NCI-H2081 treated with DMSO at 0.1 percent for 48 hours (cell line): ENCODE measurements at regions not wholly inside any gene's neighbourhood (a gene's known extent, or its start where the extent isn't known, plus 50 kb on each side); places are given as distances from the start of the nearest gene placed in this dataset.

Experiments used
- DNase-seq: peaks from one replicate; lab custom pipeline; 2025; lab: John Stamatoyannopoulos, UW

DNA sequence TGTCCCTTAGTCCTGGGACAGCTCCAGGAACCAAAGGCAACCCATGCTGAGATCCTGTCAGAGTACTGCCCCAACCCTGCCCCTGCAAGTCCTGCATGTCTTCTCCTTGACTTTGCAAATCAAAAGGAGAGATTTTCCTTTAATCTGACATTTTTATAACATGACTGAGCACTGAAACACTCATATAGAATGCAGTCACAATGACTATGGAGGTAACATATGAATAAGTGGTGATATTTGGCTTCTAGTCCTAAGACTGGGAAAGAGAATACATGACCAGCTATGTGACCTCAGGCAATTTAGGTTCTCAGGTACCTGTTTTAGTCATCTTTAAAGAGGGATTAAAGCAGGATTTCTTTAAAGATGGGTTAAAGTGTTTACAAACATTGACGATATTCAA is 941.6 kb upstream of the CDH8 start:
- no peak for DNase-seq

DNA sequence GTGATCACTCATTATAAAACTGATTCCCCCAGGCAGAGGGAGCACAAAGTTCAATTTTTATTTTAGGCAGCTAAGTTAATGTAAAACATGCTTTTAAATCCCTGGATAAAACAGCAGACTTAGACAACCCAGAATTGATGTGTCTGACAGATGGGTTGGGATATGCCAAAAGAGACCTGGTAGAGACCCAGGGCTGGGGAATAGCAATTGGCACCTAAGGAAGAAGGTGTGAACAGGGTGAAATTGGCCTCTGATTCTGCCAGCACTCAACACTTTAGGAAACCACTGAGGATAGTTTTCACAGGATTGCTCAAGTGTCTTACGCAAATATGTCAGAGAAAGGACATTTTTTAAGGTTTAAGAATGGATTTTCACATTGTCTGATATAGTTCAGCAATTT is 938.2 kb upstream of the CDH8 start:
- DNase-seq: no peak

GRCh38 chr16:62970851-62971250 is 934.6 kb upstream of the CDH8 start:
- DNase-seq: no peak

DNA sequence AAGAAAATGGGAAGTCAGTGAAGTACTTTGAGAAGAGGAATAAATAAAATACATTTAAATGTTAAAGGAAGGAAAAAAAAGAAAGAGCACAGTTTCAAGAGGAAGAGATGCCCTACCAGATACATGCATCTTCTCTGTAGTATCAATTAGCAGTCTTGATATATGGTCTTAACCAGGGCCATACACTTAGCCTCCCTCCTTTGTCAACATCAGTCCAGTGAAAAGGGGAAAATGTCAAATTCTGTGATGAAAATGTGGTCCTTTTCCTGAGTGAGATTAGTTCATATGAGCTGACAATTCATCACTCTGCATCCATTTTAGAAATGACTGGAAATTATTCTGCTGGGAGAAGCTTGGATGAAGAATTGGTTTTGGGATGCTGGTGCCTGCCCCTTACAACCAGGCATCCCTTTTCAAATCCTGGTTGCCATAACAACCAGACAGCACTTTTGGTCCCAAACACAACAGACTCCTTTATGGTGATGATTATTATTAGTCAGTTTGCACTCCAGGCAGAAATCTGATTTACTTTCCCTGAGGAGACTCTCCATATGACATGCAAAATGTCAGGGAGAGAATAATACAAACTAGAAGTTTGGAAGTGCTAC is 933.6 kb upstream of the CDH8 start:
- DNase-seq: no peak

DNA sequence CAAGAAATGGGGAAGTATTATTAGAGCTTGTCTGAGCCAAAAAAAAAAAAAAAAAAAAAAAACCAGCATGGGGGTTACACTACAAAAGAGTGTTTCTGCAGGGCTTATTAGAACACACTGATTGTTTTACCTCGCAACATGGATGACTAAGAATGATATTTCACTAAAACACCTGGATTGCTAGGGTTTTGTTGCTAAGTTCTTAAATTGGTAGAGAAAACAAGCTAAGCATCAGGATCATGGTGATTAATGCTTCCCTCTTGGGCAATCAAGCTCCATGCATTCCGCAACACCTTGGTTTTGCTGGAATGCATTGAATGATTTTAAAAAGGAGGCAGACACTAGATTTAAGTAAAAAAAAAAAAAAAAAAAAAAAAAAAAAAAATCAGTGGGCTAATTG is 931.4 kb upstream of the CDH8 start:
- DNase-seq: no peak

DNA sequence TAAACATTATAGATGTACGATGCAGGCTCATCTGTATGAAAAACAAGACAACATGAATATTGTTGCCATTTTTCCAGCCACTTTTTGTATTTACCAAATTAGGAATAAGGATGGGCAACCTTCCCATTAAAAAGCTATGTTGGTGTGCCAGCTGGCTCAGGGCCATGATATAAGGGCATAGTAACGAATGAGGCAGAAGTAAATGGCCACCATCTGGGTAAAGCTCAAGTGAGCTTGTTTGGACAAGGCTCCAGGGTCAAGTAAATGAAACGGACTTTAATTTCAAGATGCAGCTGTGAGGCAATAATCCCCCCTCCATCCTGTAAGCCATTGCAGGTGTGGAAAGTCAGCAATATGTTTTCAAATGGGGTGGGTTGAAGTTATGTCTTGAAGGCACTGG is 930.9 kb upstream of the CDH8 start:
- no peak for DNase-seq

GRCh38 chr16:62966626-62967025 is 930.4 kb upstream of the CDH8 start:
- no peak for DNase-seq

DNA sequence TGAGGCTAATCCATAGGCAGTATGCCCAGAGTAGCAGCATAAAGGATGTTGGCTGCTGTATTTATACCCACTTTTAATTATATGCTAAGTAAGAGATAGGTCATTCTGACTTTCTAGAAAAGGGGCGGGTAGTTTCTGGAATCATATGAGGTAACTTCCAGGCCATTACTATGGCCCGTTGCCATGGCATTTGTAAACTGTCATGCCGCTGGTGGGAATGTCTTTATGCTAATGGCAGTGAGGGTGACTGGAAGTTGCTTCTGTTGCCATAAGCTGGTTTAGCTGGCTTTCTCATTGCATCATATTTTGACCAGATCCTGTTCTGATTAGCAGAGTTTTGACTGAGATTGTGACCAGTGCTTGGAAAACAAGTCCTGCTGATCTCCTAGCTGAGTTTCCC is 929.6 kb upstream of the CDH8 start:
- no peak for DNase-seq

DNA sequence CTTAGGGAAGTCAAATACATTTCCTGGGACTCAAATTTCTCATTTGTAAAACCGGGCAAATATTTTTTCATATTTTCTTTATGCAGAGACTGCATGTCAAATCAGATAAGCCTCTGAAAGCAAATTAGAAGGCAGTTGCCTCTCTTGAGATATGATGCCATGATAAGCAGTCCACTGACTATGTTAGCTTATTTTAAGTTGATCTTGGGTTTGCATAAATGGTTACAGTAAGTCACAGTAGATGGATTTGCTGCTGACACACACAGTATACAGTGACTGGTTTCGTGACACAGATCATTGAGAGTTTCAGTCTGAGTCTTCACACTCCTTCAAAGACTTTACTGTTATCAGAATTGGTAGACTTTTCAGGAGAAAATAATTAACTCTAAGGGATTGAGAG is 927.6 kb upstream of the CDH8 start:
- no peak for DNase-seq

DNA sequence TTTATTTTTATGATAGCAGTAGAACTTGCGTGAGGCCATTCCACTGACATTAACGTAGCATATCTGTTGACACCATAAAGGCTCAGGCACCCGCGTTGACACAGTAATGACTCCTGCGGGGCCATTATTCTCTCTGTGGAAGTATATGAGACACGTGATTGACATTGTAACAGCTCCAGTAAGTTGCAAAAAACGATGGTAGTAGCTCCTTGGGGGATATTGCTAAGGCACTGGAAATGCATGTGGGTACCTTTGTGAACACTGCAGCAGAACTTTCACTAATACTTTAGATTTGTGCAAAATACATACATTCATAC is 918.8 kb upstream of the CDH8 start:
- DNase-seq: no peak

GRCh38 chr16:62954144-62955032 is 918.1 kb upstream of the CDH8 start:
- DNase-seq: no peak

- DNase-seq: no peak
These were observed 914.1 kb upstream of the CDH8 start for GRCh38 chr16:62950351-62950750.

DNA sequence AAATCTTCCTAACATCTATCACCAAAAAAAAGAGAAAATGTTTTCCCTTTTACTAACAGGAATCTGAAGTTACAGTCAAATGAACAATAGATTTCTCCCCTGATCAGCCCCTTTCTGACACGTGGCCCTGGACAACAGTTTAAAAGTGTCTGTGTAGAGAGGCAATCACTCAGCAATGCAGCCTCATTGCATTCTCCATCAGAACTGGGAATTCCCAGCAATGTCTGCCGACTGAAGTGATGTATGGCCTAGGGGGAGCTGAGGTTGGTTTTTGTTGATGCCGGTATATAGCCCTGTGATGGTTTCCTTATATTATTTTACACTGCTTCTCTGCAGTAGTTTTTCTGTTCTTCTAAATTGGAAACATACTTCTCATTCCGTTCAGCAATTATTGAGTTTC is 904.3 kb upstream of the CDH8 start:
- DNase-seq: no peak

GRCh38 chr16:62939687-62940086 is 903.4 kb upstream of the CDH8 start:
- DNase-seq: no peak

DNA sequence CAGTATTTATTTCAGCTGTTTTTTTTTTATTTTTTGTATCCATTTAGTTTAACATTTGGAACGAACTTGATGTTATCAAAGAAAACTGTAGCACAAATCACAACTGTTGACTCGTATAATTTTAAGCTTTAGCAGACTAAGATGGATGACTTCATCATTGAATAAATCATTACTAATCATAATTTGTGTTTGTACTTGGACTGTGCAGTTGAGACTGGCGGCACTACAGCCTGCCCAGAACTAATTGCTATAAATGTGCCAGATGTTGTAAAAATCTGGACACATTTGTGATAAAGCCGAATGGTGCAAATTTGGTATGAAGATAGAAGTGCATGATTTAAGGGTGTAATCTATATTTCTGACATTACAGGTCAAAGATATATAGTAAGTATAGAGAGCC is 897.7 kb upstream of the CDH8 start:
- DNase-seq: no peak

DNA sequence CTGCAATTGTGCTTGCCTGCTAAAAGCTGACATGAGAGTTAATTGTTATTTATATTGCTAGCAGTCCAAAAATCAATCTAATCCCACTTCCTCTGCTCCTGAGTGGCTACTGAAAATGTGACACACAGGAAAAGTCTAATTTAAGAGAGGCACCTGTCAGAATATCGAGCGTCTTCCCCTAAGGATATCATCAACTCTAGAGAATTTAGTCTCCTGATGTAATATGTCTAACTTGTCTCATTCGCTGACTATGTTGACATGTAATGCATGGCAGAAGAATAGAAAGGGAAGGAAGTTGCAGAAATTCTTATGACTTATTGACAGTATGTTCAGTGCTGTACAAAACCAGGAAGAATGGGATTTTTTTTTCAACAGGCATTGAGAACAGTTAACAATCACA is 893.4 kb upstream of the CDH8 start:
- DNase-seq: no peak

GRCh38 chr16:62927122-62927521 is 890.9 kb upstream of the CDH8 start:
- DNase-seq: no peak

DNA sequence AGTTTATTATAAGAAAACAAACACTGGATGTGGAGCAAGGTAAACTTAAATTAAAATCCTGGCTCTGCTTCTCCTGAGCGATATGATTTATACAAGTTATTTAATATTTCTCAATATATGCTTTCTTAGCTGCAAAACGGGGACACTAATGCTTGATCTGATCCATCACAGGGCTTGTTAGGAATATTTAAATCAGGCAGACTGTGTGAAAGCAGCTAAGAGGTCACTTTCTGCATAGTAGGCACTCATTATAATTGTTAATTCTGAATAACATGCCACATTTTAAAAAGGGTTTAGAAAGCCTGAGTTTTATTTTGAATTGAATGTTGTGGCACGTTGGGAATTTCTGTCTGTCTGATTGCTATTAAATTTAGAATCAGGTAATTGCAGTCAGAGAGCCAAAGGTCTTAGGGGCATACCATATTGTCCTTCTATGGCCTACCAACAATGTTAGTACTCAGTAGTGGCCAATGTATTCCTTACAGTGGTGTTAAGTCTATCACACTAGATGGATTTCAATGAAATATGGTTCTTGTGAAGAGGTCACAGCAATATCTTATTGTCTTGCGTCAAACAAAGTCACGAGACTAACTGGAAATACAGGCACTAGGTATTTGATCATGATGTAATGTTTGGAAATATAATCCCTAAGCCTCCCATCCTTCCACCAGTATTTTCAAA is 890.0 kb upstream of the CDH8 start:
- no peak for DNase-seq

DNA sequence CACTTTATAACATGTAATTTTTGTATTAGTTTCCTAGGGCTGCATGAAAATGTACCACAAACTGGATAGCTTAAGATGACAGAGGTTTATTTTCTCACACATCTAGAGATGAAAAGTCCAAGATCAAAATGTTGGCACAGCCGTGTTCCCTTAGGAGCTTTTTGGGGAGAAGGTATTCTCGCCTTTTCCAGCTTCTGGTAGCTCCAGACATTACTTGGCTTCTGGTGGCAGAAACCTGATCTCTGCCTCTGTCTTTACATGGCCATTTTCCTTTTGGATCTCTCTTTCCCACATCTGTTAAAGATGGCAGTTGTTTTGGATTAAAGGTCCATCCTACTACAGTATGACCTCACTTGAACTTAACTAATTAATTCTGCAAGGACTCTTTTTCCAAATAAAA is 885.7 kb upstream of the CDH8 start:
- no peak for DNase-seq

GRCh38 chr16:62913924-62914323 is 877.7 kb upstream of the CDH8 start:
- DNase-seq: no peak

DNA sequence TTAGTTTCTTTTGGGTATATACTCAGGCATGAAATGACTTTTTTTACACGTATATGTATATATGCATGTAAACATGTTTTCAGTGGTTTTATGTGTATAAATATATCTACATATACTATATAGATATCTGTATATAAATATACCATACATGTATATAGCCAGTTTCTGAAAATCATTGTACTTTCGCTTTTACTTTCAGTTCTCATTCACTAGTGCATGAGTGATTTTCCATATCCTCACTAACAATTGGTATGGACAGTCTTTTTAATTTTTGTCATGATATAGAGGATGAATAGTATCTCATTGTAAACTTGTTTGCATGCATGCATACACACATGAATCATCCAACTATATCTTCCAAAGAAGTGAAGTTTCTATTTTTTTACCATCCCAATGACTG is 877.1 kb upstream of the CDH8 start:
- no peak for DNase-seq

GRCh38 chr16:62909597-62909996 is 873.4 kb upstream of the CDH8 start:
- DNase-seq: no peak

GRCh38 chr16:62907562-62907961 is 871.3 kb upstream of the CDH8 start:
- no peak for DNase-seq
